A673 (cell line): ENCODE measurements at regions not wholly inside any gene's neighbourhood (a gene's known extent, or its start where the extent isn't known, plus 50 kb on each side); places are given as distances from the start of the nearest gene placed in this dataset.

Source experiments
- BruUV-seq: library from RNA; stranded (reverse); fragments of 400-500 nt; replicated peaks from 2 replicates; lab custom pipeline; 2021; lab: Mats Ljungman, UMichigan
- CTCF ChIA-PET: fragments of 300-600 bp; sonication (Branson Sonifier 250); formaldehyde crosslinking; loops from one replicate; lab custom pipeline; 2022; ENCODE audit warnings: antibody characterized with exemption; lab: Charles Lee
- POLR2A ChIA-PET: fragments of 300-600 bp; sonication (Branson Sonifier 250); formaldehyde crosslinking; loops from one replicate; lab custom pipeline; 2022; ENCODE audit warnings: antibody characterized with exemption; ENCODE audit not compliant: low non-redundant PET; lab: Charles Lee
- DNase-seq: peaks from one replicate; pipeline ENCODE4 v3.0.0-alpha.2; 2015; ENCODE audit warnings: low spot score
- H3K27ac ChIP-seq: fragments of 200-600 bp; sonication (generic); 2 replicates; pipeline ENCODE4 v1.5.1; 2016; ENCODE audit warnings: mixed run types, low read depth, mild to moderate bottlenecking, mixed read lengths, antibody characterized with exemption, low read length; ENCODE audit not compliant: poor library complexity, severe bottlenecking
- H3K27me3 ChIP-seq: fragments of 200-600 bp; sonication (generic); replicated peaks from 2 replicates; pipeline ENCODE4 v1.6.1; 2017; ENCODE audit warnings: mixed run types, low read depth, mild to moderate bottlenecking, mixed read lengths, antibody characterized with exemption, low read length; ENCODE audit not compliant: insufficient read depth, poor library complexity
- H3K36me3 ChIP-seq: fragments of 200-600 bp; sonication (generic); 2 replicates; pipeline ENCODE4 v1.6.1; 2016; ENCODE audit warnings: mixed run types, mild to moderate bottlenecking, mixed read lengths, antibody characterized with exemption, low read length; ENCODE audit not compliant: insufficient read depth, poor library complexity, severe bottlenecking
- H3K4me1 ChIP-seq: fragments of 200-600 bp; sonication (generic); 2 replicates; pipeline ENCODE4 v1.6.1; 2017; ENCODE audit warnings: mixed run types, mild to moderate bottlenecking, mixed read lengths, antibody characterized with exemption, low read length; ENCODE audit not compliant: insufficient read depth, poor library complexity, severe bottlenecking
- H3K4me3 ChIP-seq: fragments of 200-600 bp; sonication (generic); 2 replicates; pipeline ENCODE4 v1.5.1; 2016; ENCODE audit warnings: low read depth, mixed run types, mild to moderate bottlenecking, mixed read lengths, low read length; ENCODE audit not compliant: poor library complexity, severe bottlenecking
- H3K9me3 ChIP-seq: fragments of 200-600 bp; sonication (generic); 2 replicates; pipeline ENCODE4 v1.6.1; 2016; ENCODE audit warnings: mixed run types, low read depth, mild to moderate bottlenecking, mixed read lengths, antibody characterized with exemption, low read length; ENCODE audit not compliant: poor library complexity, severe bottlenecking
- CTCF ChIP-seq: fragments of 300-800, 200-600 bp; sonication (generic); conservative IDR thresholded peaks from 2 replicates; pipeline ENCODE4 v1.5.1; 2017; ENCODE audit warnings: low read depth, mild to moderate bottlenecking, antibody characterized with exemption, low read length, moderate library complexity, mixed read lengths
- EZH2 ChIP-seq: fragments of 200-600 bp; sonication (generic); IDR thresholded peaks from 2 replicates; pipeline ENCODE4 v1.6.1; 2017; ENCODE audit warnings: borderline replicate concordance, low read depth, mild to moderate bottlenecking, mixed read lengths, antibody characterized with exemption, low read length; ENCODE audit not compliant: poor library complexity, severe bottlenecking
- intact Hi-C: fragments of 100-400 bp; cut with micrococcal nuclease; formaldehyde crosslinking; loops from one replicate; pipeline ENCODE4 v1.10.0; 2022; ENCODE audit not compliant: unreplicated experiment

DNA sequence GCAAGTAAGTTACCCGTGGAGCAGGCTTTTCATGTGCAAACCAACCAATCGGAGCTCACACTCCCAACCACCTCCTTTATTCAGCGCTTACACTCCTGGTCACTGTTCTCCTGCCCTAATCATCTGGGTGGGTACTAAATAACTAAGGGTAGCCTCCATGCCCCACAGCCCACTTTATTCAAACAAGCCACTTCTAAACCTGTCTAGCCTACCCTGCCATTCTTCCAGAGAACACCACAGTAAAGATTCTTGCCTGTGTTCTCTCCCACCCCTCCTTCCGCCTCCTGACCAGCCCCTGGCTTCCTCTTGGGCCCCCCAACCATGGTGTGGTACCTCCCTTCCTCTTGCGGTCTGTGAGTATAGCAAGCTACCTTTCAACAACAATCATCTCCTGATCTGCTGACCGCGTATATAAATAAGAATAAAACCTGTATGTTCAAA lies 581.9 kb downstream of the VRK1 start:
- Histone ChIP-seq H3K27ac (no peak overlapping the region), H3K27me3 (no peaks in the 10 kb centered on the region), H3K9me3 (no peaks in the 10 kb centered on the region), H3K4me1 (peaks cover 11% of the 10 kb centered on the region), H3K4me3 (no peak overlapping the region), H3K36me3 (no peaks in the 10 kb centered on the region)
- intact Hi-C loops: no loop called here
- no TSS peak for BruUV-seq
- POLR2A ChIA-PET: no interaction called here
- DNase-seq: no peak
- TF ChIP-seq CTCF (no peak), EZH2 (no peak)
- CTCF ChIA-PET: no interaction called here

DNA sequence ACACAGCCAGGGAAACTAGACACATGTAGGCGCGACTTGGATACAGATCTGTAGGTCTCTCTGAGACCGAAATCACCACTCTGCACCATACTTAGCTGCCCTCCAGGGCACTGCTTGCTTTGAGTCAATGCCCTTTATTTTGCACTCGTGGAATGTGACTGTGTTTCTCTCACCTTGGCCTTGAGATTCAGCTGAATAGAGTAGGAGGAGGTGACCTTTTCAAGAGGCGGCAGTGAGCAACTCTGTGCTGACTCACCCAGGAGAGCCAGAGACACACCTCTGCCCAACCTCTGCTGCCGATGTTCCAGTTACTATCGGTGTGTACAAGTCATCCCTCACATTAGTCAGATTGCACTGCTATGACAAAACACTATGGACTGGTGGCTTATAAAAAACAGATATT lies 583.4 kb downstream of the VRK1 start:
- DNase-seq: no peak
- H3K4me1 ChIP-seq: peaks cover 5% of the 10 kb centered on the region
- TF ChIP-seq EZH2 (no peak), CTCF (no peak)
- H3K27ac ChIP-seq: no peak overlapping the region
- intact Hi-C loops: no loop called here
- ChIA-PET CTCF (no interaction called here), POLR2A (no interaction called here)
- no peak overlapping the region for H3K4me3 ChIP-seq
- BruUV-seq: no TSS peak
- no peaks in the 10 kb centered on the region for H3K36me3 ChIP-seq
- H3K27me3 ChIP-seq: no peaks in the 10 kb centered on the region
- no peaks in the 10 kb centered on the region for H3K9me3 ChIP-seq

DNA sequence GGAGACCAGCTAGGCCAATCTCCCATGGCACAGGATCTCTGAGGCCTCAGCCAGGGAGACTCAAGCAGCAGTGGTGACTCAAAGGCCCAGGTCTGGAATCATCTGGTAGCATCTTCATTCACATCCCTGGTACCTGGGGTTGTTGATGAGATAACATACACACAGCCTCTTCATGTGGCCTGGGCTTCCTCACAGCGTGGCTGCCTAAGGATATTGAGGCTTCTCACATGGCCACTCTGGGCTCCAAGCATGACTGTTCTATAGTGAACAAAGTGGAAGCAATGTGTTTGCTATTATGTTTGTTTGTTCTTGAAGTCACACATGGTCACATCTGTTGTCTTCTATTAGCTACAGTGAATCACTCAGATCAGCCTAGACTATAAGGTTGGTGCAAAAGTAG lies 584.1 kb downstream of the VRK1 start:
- TF ChIP-seq EZH2: no peak
- TF ChIP-seq CTCF: no peak
- CTCF ChIA-PET: no interaction called here

More for the DNA sequence above, 584.1 kb downstream of the VRK1 start:
- DNase-seq: no peak
- H3K4me3 ChIP-seq: no peak overlapping the region
- H3K27ac ChIP-seq: no peak overlapping the region
- peaks cover 5% of the 10 kb centered on the region for H3K4me1 ChIP-seq
- H3K9me3 ChIP-seq: no peaks in the 10 kb centered on the region
- intact Hi-C loops: no loop called here
- BruUV-seq: no TSS peak
- H3K36me3 ChIP-seq: no peaks in the 10 kb centered on the region
- H3K27me3 ChIP-seq: no peaks in the 10 kb centered on the region
- POLR2A ChIA-PET: no interaction called here
